Astrocyte of the cerebellum (primary cell): ENCODE measurements at regions not wholly inside any gene's neighbourhood (a gene's known extent, or its start where the extent isn't known, plus 50 kb on each side); places are given as distances from the start of the nearest gene placed in this dataset.

Source experiments
- DNase-seq: peaks from one replicate; pipeline ENCODE4 v3.0.0-alpha.2; 2011; ENCODE audit warnings: low read depth
- H3K4me3 ChIP-seq: 2 replicates; pipeline ENCODE4 v1.5.1; 2011; ENCODE audit warnings: mild to moderate bottlenecking, low read depth, low read length, moderate library complexity
- CTCF ChIP-seq: IDR thresholded peaks from 2 replicates; pipeline ENCODE4 v1.5.1; 2012; ENCODE audit warnings: low read length, low read depth, moderate library complexity, mild to moderate bottlenecking; ENCODE audit errors: missing control alignments
- in situ Hi-C: cut with HindIII; loops from 2 replicates; pipeline ENCODE4 v1.10.0; 2017; ENCODE audit warnings: low sequenced_read_pairs

DNA sequence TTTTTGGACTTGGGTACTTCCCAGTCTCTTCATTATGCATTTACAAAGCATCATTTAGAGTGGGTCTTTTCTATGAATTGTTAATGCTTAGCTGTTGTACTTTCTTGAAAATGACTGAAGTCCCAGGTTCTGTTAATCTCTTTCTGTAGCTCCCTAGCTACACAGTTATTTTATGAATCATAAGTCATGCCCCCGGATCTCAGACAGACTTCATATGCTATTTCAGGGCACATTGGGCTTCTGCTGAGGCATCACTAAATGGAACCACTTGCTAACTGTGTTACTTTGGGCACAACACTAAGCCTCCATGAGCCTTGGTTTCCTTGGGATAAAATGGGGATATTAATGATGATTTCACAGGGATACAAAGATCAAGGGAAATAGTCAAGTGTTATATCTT lies 55.5 kb upstream of the RBM15 start:
- TF ChIP-seq CTCF: no peak
- DNase-seq: no peak
- in situ Hi-C loops: no loop called here
- no peak overlapping the region for H3K4me3 ChIP-seq

DNA sequence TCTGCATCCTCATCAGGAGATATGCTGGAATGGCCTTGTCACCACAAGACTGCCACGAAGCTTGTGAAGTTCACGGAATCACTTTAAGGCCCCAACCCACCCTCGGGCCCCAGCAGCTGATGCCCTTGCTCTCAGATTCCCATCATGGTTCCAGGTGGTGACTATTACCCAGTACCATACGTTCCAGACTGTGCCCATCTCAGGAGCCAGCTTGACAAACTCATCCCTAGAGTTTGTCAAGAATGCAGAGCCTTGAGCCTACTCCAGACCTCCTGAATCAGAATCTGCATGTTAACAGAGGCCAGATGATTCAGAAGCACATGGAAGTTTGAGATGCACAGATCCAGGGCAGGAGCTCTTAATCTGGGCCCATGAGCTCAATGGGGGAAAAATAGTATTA lies 53.9 kb upstream of the RBM15 start:
- H3K4me3 ChIP-seq: no peak overlapping the region
- DNase-seq: no peak
- in situ Hi-C loops: no loop called here
- no peak for TF ChIP-seq CTCF

- in situ Hi-C loops: no loop called here
- H3K4me3 ChIP-seq: no peak overlapping the region
- no peak for TF ChIP-seq CTCF
- DNase-seq: no peak
Measured at GRCh38 chr1:110286564-110286963, 52.6 kb upstream of the RBM15 start.

- H3K4me3 ChIP-seq: no peak overlapping the region
- no peak for DNase-seq
- TF ChIP-seq CTCF: no peak
- in situ Hi-C loops: no loop called here
Measured at GRCh38 chr1:110288111-110288510, 51.1 kb upstream of the RBM15 start.
